NCI-H460 (cell line): ENCODE measurements at regions not wholly inside any gene's neighbourhood (a gene's known extent, or its start where the extent isn't known, plus 50 kb on each side); places are given as distances from the start of the nearest gene placed in this dataset.
A peak's percentile ranks its signal among the peaks of the same experiment; 100 is the strongest.
"Not testable (repeated sequence)": the region's sequence is repeated elsewhere in the genome, so short reads cannot be mapped to it uniquely, and the experiment has no call there.

ENCODE experiments used
- DNase-seq: peaks from one replicate; pipeline ENCODE4 v3.0.0-alpha.2; 2016; ENCODE audit warnings: low read depth; ENCODE audit errors: extremely low read depth

- peak; percentile 12 for DNase-seq
Measured at GRCh38 chr4:58871509-58871908, 1761.3 kb upstream of the IGFBP7 start.

- DNase-seq: no peak
Measured at GRCh38 chr4:58849026-58849425, 1738.8 kb upstream of the IGFBP7 start.

- no peak for DNase-seq
Measured at GRCh38 chr4:58843455-58843854, 1733.3 kb upstream of the IGFBP7 start.

GRCh38 chr4:58833126-58833525, 1722.9 kb upstream of the IGFBP7 start:
- no peak for DNase-seq

- no peak for DNase-seq
Measured at GRCh38 chr4:58825278-58825677, 1715.1 kb upstream of the IGFBP7 start.

- DNase-seq: not testable (repeated sequence)
Measured at GRCh38 chr4:58818560-58818959, 1708.4 kb upstream of the IGFBP7 start.

- DNase-seq: peak; percentile 59
Measured at GRCh38 chr4:58809948-58810347, 1699.8 kb upstream of the IGFBP7 start.

- DNase-seq: peak; percentile 52
Measured at GRCh38 chr4:58809366-58809765, 1699.2 kb upstream of the IGFBP7 start.

GRCh38 chr4:58808817-58809216, 1698.6 kb upstream of the IGFBP7 start:
- DNase-seq: peak; percentile 35

GRCh38 chr4:58807843-58808615, 1697.8 kb upstream of the IGFBP7 start:
- DNase-seq: peak; percentile 67

GRCh38 chr4:58776627-58777026, 1666.4 kb upstream of the IGFBP7 start:
- no peak for DNase-seq

GRCh38 chr4:58767598-58767997, 1657.4 kb upstream of the IGFBP7 start:
- DNase-seq: no peak

GRCh38 chr4:58766763-58767162, 1656.6 kb upstream of the IGFBP7 start:
- no peak for DNase-seq

- no peak for DNase-seq
Measured at GRCh38 chr4:58761563-58761962, 1651.4 kb upstream of the IGFBP7 start.

- DNase-seq: no peak
Measured at GRCh38 chr4:58760737-58761136, 1650.6 kb upstream of the IGFBP7 start.

- no peak for DNase-seq
Measured at GRCh38 chr4:58760100-58760499, 1649.9 kb upstream of the IGFBP7 start.

- no peak for DNase-seq
Measured at GRCh38 chr4:58749206-58749605, 1639.0 kb upstream of the IGFBP7 start.

- DNase-seq: no peak
Measured at GRCh38 chr4:58740897-58741296, 1630.7 kb upstream of the IGFBP7 start.

GRCh38 chr4:58739275-58739674, 1629.1 kb upstream of the IGFBP7 start:
- no peak for DNase-seq

- DNase-seq: no peak
Measured at GRCh38 chr4:58738375-58738774, 1628.2 kb upstream of the IGFBP7 start.

GRCh38 chr4:58734030-58734674, 1624.0 kb upstream of the IGFBP7 start:
- DNase-seq: no peak

GRCh38 chr4:58732973-58733372, 1622.8 kb upstream of the IGFBP7 start:
- DNase-seq: peak; percentile 20
